Body of pancreas (tissue), 4 donors: ENCODE measurements at regions not wholly inside any gene's neighbourhood (a gene's known extent, or its start where the extent isn't known, plus 50 kb on each side); places are given as distances from the start of the nearest gene placed in this dataset.

Experiments
- CTCF ChIP-seq, 7 experiments: fragments of 450-650 bp in 4 of 7; fragments of 200-600 bp in 3 of 7; sonication (generic) in 3 of 7; IDR thresholded peaks; one replicate each; pipeline ENCODE4 v1.5.1; 2016 to 2019; ENCODE audit warnings: antibody characterized with exemption in 7 of 7
- POLR2A ChIP-seq, 3 donors: fragments of 450-650 bp; IDR thresholded peaks; one replicate each; pipeline ENCODE4 v1.6.1; 2016; ENCODE audit warnings: antibody characterized with exemption in 3 of 3, mild to moderate bottlenecking in 2 of 3

DNA sequence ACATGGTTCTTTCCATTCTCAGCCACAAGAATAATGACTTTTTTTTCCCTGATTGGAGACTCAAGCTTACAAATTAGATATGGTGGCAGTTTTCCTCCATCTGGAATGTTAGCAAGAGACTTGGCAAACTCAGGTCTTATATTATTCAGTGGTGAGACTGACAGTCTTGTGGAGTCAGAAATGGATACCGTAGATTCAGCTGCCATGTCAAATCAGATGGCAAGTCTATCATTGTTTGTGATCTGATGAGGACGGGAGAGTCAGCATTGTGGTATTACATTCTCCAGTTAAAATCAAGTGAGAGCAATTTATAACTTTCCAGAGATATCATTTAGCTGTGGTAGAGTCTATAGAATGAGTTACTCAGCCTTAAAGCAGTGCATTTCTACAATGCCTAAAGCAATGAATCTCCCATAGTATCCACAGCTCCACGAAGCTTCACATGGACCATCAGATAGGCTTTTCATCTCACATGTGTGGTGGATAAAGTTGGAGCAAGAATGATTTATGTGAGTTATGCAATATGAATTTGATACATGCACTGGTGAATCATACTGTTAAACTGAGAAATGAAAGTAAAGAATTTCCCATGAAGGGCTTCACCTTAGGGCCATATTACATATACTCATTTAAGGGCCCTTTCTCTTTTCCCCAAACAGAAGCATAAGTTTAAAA is 430.6 kb downstream of the ZNF608 start:
- TF ChIP-seq CTCF (IDR thresholded peaks at IDR 0.05) (no peak), POLR2A (IDR thresholded peaks at IDR 0.05) (no peak)
